ENCODE measurements at regions not wholly inside any gene's neighbourhood (a gene's known extent, or its start where the extent isn't known, plus 50 kb on each side); places are given as distances from the start of the nearest gene placed in this dataset.

GRCh38 chr6:50956014-50956413, 137.3 kb downstream of the TFAP2B start:
- ATAC-seq (no peak), DNase-seq (ENCODE audit: low spot score) (no peak)
- Mint-ChIP-seq H3K9me3 (no peaks in the 10 kb centered on the region), H3K27ac (no peak overlapping the region), H3K36me3 (ENCODE audit: low read depth) (no peaks in the 10 kb centered on the region), H3K27me3 (ENCODE audit: insufficient read depth, low read depth, poor library complexity) (no peaks in the 10 kb centered on the region), H3K4me1 (peaks cover 22% of the 10 kb centered on the region), H3K4me3 (no peak overlapping the region)
- Histone ChIP-seq H3K4me1 (ENCODE audit: insufficient read depth) (peaks cover 13% of the 10 kb centered on the region), H3K27me3 (ENCODE audit: insufficient read depth) (no peaks in the 10 kb centered on the region), H3K79me2 (replicated peaks; ENCODE audit: insufficient read depth) (no peaks in the 10 kb centered on the region), H3K27ac (ENCODE audit: low read depth) (no peak overlapping the region), H3K36me3 (ENCODE audit: insufficient read depth) (no peaks in the 10 kb centered on the region), H4K20me1 (replicated peaks; ENCODE audit: insufficient read depth) (no peaks in the 10 kb centered on the region), H3K4me3 (no peak overlapping the region), H3F3A (replicated peaks; ENCODE audit: low read depth) (no peaks in the 10 kb centered on the region), H2AFZ (no peak overlapping the region), H3K9me2 (ENCODE audit: insufficient read depth) (no peaks in the 10 kb centered on the region), H3K4me2 (no peak overlapping the region)
- TF ChIP-seq EZH2phosphoT487 (IDR thresholded peaks at IDR 0.05; ENCODE audit: unreplicated experiment), result no peak
- TF ChIP-seq NANOG (IDR thresholded peaks at IDR 0.05; ENCODE audit: borderline replicate concordance), result no peak
- no peak for TF ChIP-seq POLR2AphosphoS5 (IDR thresholded peaks at IDR 0.05; ENCODE audit: low read depth)
- TF ChIP-seq ZNF114 (CRISPR knock-in tag; IDR thresholded peaks at IDR 0.05), result no peak
- TF ChIP-seq EZH2 (IDR thresholded peaks at IDR 0.05; ENCODE audit: low read depth, unreplicated experiment), result no peak
- no peak for TF ChIP-seq CTCF (conservative IDR thresholded peaks at IDR 0.05; ENCODE audit: low read depth in 2 of 2)
- no peak for TF ChIP-seq ZNF331 (CRISPR knock-in tag; IDR thresholded peaks at IDR 0.05; ENCODE audit: low read depth)
- TF ChIP-seq ZNF462 (CRISPR knock-in tag; IDR thresholded peaks at IDR 0.05), result no peak
- no peak for TF ChIP-seq CREB1 (CRISPR knock-in tag; IDR thresholded peaks at IDR 0.05; ENCODE audit: low read depth)
- TF ChIP-seq, protein P1, sequence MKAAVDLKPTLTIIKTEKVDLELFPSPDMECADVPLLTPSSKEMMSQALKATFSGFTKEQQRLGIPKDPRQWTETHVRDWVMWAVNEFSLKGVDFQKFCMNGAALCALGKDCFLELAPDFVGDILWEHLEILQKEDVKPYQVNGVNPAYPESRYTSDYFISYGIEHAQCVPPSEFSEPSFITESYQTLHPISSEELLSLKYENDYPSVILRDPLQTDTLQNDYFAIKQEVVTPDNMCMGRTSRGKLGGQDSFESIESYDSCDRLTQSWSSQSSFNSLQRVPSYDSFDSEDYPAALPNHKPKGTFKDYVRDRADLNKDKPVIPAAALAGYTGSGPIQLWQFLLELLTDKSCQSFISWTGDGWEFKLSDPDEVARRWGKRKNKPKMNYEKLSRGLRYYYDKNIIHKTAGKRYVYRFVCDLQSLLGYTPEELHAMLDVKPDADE (IDR thresholded peaks at IDR 0.05), result no peak
- TF ChIP-seq JUNB (IDR thresholded peaks at IDR 0.05; ENCODE audit: unreplicated experiment), result no peak
- TF ChIP-seq, protein P2, sequence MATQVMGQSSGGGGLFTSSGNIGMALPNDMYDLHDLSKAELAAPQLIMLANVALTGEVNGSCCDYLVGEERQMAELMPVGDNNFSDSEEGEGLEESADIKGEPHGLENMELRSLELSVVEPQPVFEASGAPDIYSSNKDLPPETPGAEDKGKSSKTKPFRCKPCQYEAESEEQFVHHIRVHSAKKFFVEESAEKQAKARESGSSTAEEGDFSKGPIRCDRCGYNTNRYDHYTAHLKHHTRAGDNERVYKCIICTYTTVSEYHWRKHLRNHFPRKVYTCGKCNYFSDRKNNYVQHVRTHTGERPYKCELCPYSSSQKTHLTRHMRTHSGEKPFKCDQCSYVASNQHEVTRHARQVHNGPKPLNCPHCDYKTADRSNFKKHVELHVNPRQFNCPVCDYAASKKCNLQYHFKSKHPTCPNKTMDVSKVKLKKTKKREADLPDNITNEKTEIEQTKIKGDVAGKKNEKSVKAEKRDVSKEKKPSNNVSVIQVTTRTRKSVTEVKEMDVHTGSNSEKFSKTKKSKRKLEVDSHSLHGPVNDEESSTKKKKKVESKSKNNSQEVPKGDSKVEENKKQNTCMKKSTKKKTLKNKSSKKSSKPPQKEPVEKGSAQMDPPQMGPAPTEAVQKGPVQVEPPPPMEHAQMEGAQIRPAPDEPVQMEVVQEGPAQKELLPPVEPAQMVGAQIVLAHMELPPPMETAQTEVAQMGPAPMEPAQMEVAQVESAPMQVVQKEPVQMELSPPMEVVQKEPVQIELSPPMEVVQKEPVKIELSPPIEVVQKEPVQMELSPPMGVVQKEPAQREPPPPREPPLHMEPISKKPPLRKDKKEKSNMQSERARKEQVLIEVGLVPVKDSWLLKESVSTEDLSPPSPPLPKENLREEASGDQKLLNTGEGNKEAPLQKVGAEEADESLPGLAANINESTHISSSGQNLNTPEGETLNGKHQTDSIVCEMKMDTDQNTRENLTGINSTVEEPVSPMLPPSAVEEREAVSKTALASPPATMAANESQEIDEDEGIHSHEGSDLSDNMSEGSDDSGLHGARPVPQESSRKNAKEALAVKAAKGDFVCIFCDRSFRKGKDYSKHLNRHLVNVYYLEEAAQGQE (IDR thresholded peaks at IDR 0.05; ENCODE audit: unreplicated experiment), result no peak
- TF ChIP-seq STAT1 (IDR thresholded peaks at IDR 0.05; ENCODE audit: unreplicated experiment), result no peak
